ENCODE measurements at regions not wholly inside any gene's neighbourhood (a gene's known extent, or its start where the extent isn't known, plus 50 kb on each side); places are given as distances from the start of the nearest gene placed in this dataset.

DNA sequence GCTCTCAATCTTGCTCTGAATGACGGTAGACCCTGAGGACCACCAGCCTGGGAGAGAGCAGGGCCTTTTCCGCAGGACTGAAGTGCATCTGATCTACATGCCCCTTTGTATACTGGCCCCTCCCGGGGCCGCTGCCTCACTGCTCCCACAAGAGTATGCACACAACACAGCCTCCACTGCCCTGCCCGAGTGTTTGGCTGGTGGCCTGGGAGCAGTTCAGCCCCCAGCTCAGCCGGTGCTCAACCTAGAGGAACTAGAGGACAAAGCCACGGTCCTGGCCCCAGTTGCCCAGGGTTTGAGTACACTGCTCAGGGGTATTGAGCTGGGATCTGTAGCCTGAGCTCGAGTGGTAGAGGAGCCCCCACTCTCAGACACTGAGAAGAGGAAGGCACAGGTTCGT, 118.9 kb upstream of the CAB39 start:
- TF ChIP-seq, protein P1, sequence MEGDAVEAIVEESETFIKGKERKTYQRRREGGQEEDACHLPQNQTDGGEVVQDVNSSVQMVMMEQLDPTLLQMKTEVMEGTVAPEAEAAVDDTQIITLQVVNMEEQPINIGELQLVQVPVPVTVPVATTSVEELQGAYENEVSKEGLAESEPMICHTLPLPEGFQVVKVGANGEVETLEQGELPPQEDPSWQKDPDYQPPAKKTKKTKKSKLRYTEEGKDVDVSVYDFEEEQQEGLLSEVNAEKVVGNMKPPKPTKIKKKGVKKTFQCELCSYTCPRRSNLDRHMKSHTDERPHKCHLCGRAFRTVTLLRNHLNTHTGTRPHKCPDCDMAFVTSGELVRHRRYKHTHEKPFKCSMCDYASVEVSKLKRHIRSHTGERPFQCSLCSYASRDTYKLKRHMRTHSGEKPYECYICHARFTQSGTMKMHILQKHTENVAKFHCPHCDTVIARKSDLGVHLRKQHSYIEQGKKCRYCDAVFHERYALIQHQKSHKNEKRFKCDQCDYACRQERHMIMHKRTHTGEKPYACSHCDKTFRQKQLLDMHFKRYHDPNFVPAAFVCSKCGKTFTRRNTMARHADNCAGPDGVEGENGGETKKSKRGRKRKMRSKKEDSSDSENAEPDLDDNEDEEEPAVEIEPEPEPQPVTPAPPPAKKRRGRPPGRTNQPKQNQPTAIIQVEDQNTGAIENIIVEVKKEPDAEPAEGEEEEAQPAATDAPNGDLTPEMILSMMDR (IDR thresholded peaks at IDR 0.05; ENCODE audit: low read length): no peak
- no peak for TF ChIP-seq EZH2 (IDR thresholded peaks at IDR 0.05; ENCODE audit: borderline replicate concordance, low read length)
